Sigmoid colon (tissue), 6 donors: ENCODE measurements at regions not wholly inside any gene's neighbourhood (a gene's known extent, or its start where the extent isn't known, plus 50 kb on each side); places are given as distances from the start of the nearest gene placed in this dataset.
"Not testable (repeated sequence)": the region's sequence is repeated elsewhere in the genome, so short reads cannot be mapped to it uniquely, and the experiment has no call there.

Source experiments
- DNase-seq: peaks from one replicate; pipeline ENCODE4 v3.0.0-alpha.2; 2019
- H3K27ac ChIP-seq, 4 donors: fragments of 200-600 bp; sonication (generic); one replicate each; pipeline ENCODE4 v1.5.1; 2016 to 2019; ENCODE audit warnings: mild to moderate bottlenecking in 1 of 4
- H3K27me3 ChIP-seq, 3 donors: fragments of 200-600 bp; sonication (generic); one replicate each; pipeline ENCODE4 v1.5.1; 2019; ENCODE audit warnings: mild to moderate bottlenecking in 1 of 3
- H3K36me3 ChIP-seq, 4 donors: fragments of 200-600 bp; sonication (generic); one replicate each; pipeline ENCODE4 v1.5.1; 2016 to 2019
- H3K4me1 ChIP-seq, 4 donors: fragments of 200-600 bp; sonication (generic); one replicate each; pipeline ENCODE4 v1.5.1; 2017 to 2019
- H3K4me3 ChIP-seq, 4 donors: fragments of 200-600 bp; sonication (generic); one replicate each; pipeline ENCODE4 v1.5.1; 2017 to 2019; ENCODE audit warnings: mild to moderate bottlenecking in 2 of 4, moderate library complexity in 1 of 4
- H3K9me3 ChIP-seq, 4 donors: fragments of 200-600 bp in 3 of 4; sonication (generic) in 3 of 4; one replicate each; pipeline versions ENCODE4 v1.5.1 to v1.6.1; 2013 to 2019
- CTCF ChIP-seq, 4 experiments: fragments of 450-650 bp in 3 of 4; fragments of 200-600 bp in 1 of 4; IDR thresholded peaks; one replicate each; pipeline ENCODE4 v1.5.1; 2016 to 2019; ENCODE audit warnings: antibody characterized with exemption in 4 of 4, mild to moderate bottlenecking in 3 of 4, moderate library complexity in 2 of 4
- EP300 ChIP-seq, 4 donors: sonication (generic); formaldehyde crosslinking; IDR thresholded peaks; one replicate each; pipeline ENCODE4 v1.6.1; 2017; ENCODE audit warnings: antibody characterized with exemption in 4 of 4
- POLR2A ChIP-seq, 2 donors: fragments of 450-650 bp; IDR thresholded peaks; one replicate each; pipeline ENCODE4 v1.6.1; 2016; ENCODE audit warnings: antibody characterized with exemption in 2 of 2, mild to moderate bottlenecking in 2 of 2, moderate library complexity in 2 of 2
- POLR2AphosphoS5 ChIP-seq, 4 donors: sonication (generic); formaldehyde crosslinking; IDR thresholded peaks; one replicate each; pipeline ENCODE4 v1.6.1; 2017; ENCODE audit warnings: antibody characterized with exemption in 4 of 4
- WGBS, 2 donors: extraction: QIAGEN DNeasy Blood & Tissue Kit; methylation state at CpG; one replicate each; pipeline ENCODE4 v1.1.7; 2013; 5-methylcytosine and 5-hydroxymethylcytosine counted together
- intact Hi-C: fragments of 100-400 bp; cut with DNase I; formaldehyde crosslinking; loops from one replicate; pipeline ENCODE4 v1.15.1; 2023
- donor health status: healthy with polysubstance abuse.
- donor health status: healthy.

GRCh38 chr5:98004463-98004862 is 769.0 kb upstream of the RGMB start:
- intact Hi-C loops: no loop called here
- TF ChIP-seq EP300 (IDR thresholded peaks at IDR 0.05) (no peak), POLR2A (IDR thresholded peaks at IDR 0.05) (no peak), POLR2AphosphoS5 (IDR thresholded peaks at IDR 0.05) (no peak), CTCF (IDR thresholded peaks at IDR 0.05) (no peak)
- no peak overlapping the region for H3K4me3 ChIP-seq
- no peaks in the 10 kb centered on the region for H3K27me3 ChIP-seq
- DNase-seq: no peak
- H3K36me3 ChIP-seq: no peaks in the 10 kb centered on the region
- 93 to 98% methylated on average over 3 of the region's 3 CpGs for WGBS, 2 donors
- no peak overlapping the region for H3K27ac ChIP-seq
- H3K4me1 ChIP-seq: no peaks in the 10 kb centered on the region
- peaks cover 0 to 2% (median 0%) of the 10 kb centered on the region in 4 donors for H3K9me3 ChIP-seq

- H3K27ac ChIP-seq: no peak overlapping the region
- no peaks in the 10 kb centered on the region for H3K36me3 ChIP-seq
- no peak overlapping the region for H3K4me3 ChIP-seq
- no peaks in the 10 kb centered on the region for H3K4me1 ChIP-seq
- no peaks in the 10 kb centered on the region for H3K9me3 ChIP-seq
- no peaks in the 10 kb centered on the region for H3K27me3 ChIP-seq
- WGBS, 2 donors: 80 to 85% methylated on average over 2 of the region's 2 CpGs
- no peak for DNase-seq
- no peak for TF ChIP-seq EP300 (IDR thresholded peaks at IDR 0.05)
- no peak for TF ChIP-seq CTCF (IDR thresholded peaks at IDR 0.05)
- no peak for TF ChIP-seq POLR2AphosphoS5 (IDR thresholded peaks at IDR 0.05)
- TF ChIP-seq POLR2A (IDR thresholded peaks at IDR 0.05): no peak
- intact Hi-C loops: no loop called here
Measured at GRCh38 chr5:98016771-98017170, 756.7 kb upstream of the RGMB start.

- DNase-seq, H3K4me1 ChIP-seq, H3K9me3 ChIP-seq, H3K27me3 ChIP-seq, H3K4me3 ChIP-seq, H3K27ac ChIP-seq, H3K36me3 ChIP-seq, intact Hi-C loops: not testable (repeated sequence)
- 90 to 95% methylated on average over 4 of the region's 4 CpGs for WGBS, 2 donors
Measured at GRCh38 chr5:98030273-98030672, 743.2 kb upstream of the RGMB start.

- H3K27me3 ChIP-seq, H3K36me3 ChIP-seq, H3K9me3 ChIP-seq, intact Hi-C loops, H3K4me3 ChIP-seq, DNase-seq, H3K4me1 ChIP-seq, H3K27ac ChIP-seq: not testable (repeated sequence)
- 77 to 86% methylated on average over 5 of the region's 5 CpGs for WGBS, 2 donors
Measured at GRCh38 chr5:98031036-98031435, 742.4 kb upstream of the RGMB start.

GRCh38 chr5:98031496-98031895 is 742.0 kb upstream of the RGMB start:
- Histone ChIP-seq H3K27me3 (no peaks in the 10 kb centered on the region), H3K4me3 (no peak overlapping the region), H3K36me3 (no peaks in the 10 kb centered on the region), H3K4me1 (no peaks in the 10 kb centered on the region), H3K9me3 (no peaks in the 10 kb centered on the region), H3K27ac (no peak overlapping the region)
- no peak for DNase-seq
- 65 to 80% methylated on average over 3 of the region's 3 CpGs for WGBS, 2 donors
- intact Hi-C loops: no loop called here
- TF ChIP-seq EP300 (IDR thresholded peaks at IDR 0.05): no peak

GRCh38 chr5:98031926-98032325 is 741.5 kb upstream of the RGMB start:
- intact Hi-C loops: no loop called here
- 41 to 66% methylated on average over 1 of the region's 1 CpG for WGBS, 2 donors
- no peak for TF ChIP-seq POLR2A (IDR thresholded peaks at IDR 0.05)
- no peak for TF ChIP-seq CTCF (IDR thresholded peaks at IDR 0.05)
- no peak for TF ChIP-seq POLR2AphosphoS5 (IDR thresholded peaks at IDR 0.05)
- TF ChIP-seq EP300 (IDR thresholded peaks at IDR 0.05): no peak

More at GRCh38 chr5:98031926-98032325, 741.5 kb upstream of the RGMB start:
- no peak overlapping the region for H3K4me3 ChIP-seq
- DNase-seq: no peak
- no peaks in the 10 kb centered on the region for H3K36me3 ChIP-seq
- no peaks in the 10 kb centered on the region for H3K9me3 ChIP-seq
- no peaks in the 10 kb centered on the region for H3K27me3 ChIP-seq
- no peaks in the 10 kb centered on the region for H3K4me1 ChIP-seq
- H3K27ac ChIP-seq: no peak overlapping the region
